ENCODE measurements at regions not wholly inside any gene's neighbourhood (a gene's known extent, or its start where the extent isn't known, plus 50 kb on each side); places are given as distances from the start of the nearest gene placed in this dataset.

GRCh38 chr2:136392897-136393505, 275.1 kb upstream of the CXCR4 start:
- no peak for TF ChIP-seq CTCF (IDR thresholded peaks at IDR 0.05; ENCODE audit: unreplicated experiment)
- Mint-ChIP-seq H3K4me1 (ENCODE audit: low read depth) (no peaks in the 10 kb centered on the region), H3K9me3 (ENCODE audit: low read depth) (no peaks in the 10 kb centered on the region), H3K36me3 (ENCODE audit: insufficient read depth) (no peaks in the 10 kb centered on the region), H3K4me3 (ENCODE audit: low read depth) (no peak overlapping the region), H3K27ac (no peak overlapping the region), H3K27me3 (peaks cover 4% of the 10 kb centered on the region)
- no peak for DNase-seq (ENCODE audit: low spot score, unreplicated experiment)

GRCh38 chr2:136389809-136390208, 271.9 kb upstream of the CXCR4 start:
- no peak for DNase-seq (ENCODE audit: low spot score, unreplicated experiment)
- Mint-ChIP-seq H3K4me3 (ENCODE audit: low read depth) (no peak overlapping the region), H3K9me3 (ENCODE audit: low read depth) (no peaks in the 10 kb centered on the region), H3K27ac (no peak overlapping the region), H3K4me1 (ENCODE audit: low read depth) (no peaks in the 10 kb centered on the region), H3K27me3 (no peaks in the 10 kb centered on the region), H3K36me3 (ENCODE audit: insufficient read depth) (no peaks in the 10 kb centered on the region)
- TF ChIP-seq CTCF (IDR thresholded peaks at IDR 0.05; ENCODE audit: unreplicated experiment), result no peak

GRCh38 chr2:136386046-136386445, 268.1 kb upstream of the CXCR4 start:
- no peak for DNase-seq (ENCODE audit: low spot score, unreplicated experiment)
- no peaks in the 10 kb centered on the region for H3K4me1 Mint-ChIP-seq (ENCODE audit: low read depth)
- H3K27me3 Mint-ChIP-seq, result no peaks in the 10 kb centered on the region
- H3K27ac Mint-ChIP-seq, result no peak overlapping the region
- H3K9me3 Mint-ChIP-seq (ENCODE audit: low read depth), result no peaks in the 10 kb centered on the region
- no peak overlapping the region for H3K4me3 Mint-ChIP-seq (ENCODE audit: low read depth)
- no peak for TF ChIP-seq CTCF (IDR thresholded peaks at IDR 0.05; ENCODE audit: unreplicated experiment)
- no peaks in the 10 kb centered on the region for H3K36me3 Mint-ChIP-seq (ENCODE audit: insufficient read depth)

- no peak for DNase-seq (ENCODE audit: low spot score, unreplicated experiment)
Observed at GRCh38 chr2:136384531-136385303, 266.8 kb upstream of the CXCR4 start.

GRCh38 chr2:136383167-136383566, 265.2 kb upstream of the CXCR4 start:
- no peak for DNase-seq (ENCODE audit: low spot score, unreplicated experiment)
- TF ChIP-seq CTCF (IDR thresholded peaks at IDR 0.05; ENCODE audit: unreplicated experiment), result no peak
- Mint-ChIP-seq H3K4me3 (ENCODE audit: low read depth) (no peak overlapping the region), H3K4me1 (ENCODE audit: low read depth) (no peaks in the 10 kb centered on the region), H3K9me3 (ENCODE audit: low read depth) (no peaks in the 10 kb centered on the region), H3K27ac (no peak overlapping the region), H3K36me3 (ENCODE audit: insufficient read depth) (no peaks in the 10 kb centered on the region), H3K27me3 (no peaks in the 10 kb centered on the region)

More at GRCh38 chr2:136384531-136385303, 266.8 kb upstream of the CXCR4 start:
- peak; percentile 61 for TF ChIP-seq CTCF (IDR thresholded peaks at IDR 0.05; ENCODE audit: unreplicated experiment)
- H3K4me1 Mint-ChIP-seq (ENCODE audit: low read depth), result no peaks in the 10 kb centered on the region
- no peak overlapping the region for H3K27ac Mint-ChIP-seq
- no peaks in the 10 kb centered on the region for H3K27me3 Mint-ChIP-seq
- no peak overlapping the region for H3K4me3 Mint-ChIP-seq (ENCODE audit: low read depth)
- no peaks in the 10 kb centered on the region for H3K9me3 Mint-ChIP-seq (ENCODE audit: low read depth)
- H3K36me3 Mint-ChIP-seq (ENCODE audit: insufficient read depth), result no peaks in the 10 kb centered on the region
